ENCODE measurements at regions not wholly inside any gene's neighbourhood (a gene's known extent, or its start where the extent isn't known, plus 50 kb on each side); places are given as distances from the start of the nearest gene placed in this dataset.
"Not testable (repeated sequence)": the region's sequence is repeated elsewhere in the genome, so short reads cannot be mapped to it uniquely, and the experiment has no call there.

GRCh38 chr9:21624675-21625644 lies 142.8 kb upstream of the IFNE start:
- Histone ChIP-seq H3K9me3 (no peaks in the 10 kb centered on the region), H3K36me3 (ENCODE audit: low read depth, missing control alignments) (no peaks in the 10 kb centered on the region), H3K4me1 (no peaks in the 10 kb centered on the region), H3K27ac (no peak overlapping the region), H3K27me3 (no peaks in the 10 kb centered on the region), H3K4me3 (no peak overlapping the region)
- intact Hi-C loops (cut with DNase I; ENCODE audit: low total_unique reads) = no loop called here
- 71 to 76% methylated on average over 3 of the region's 3 CpGs for WGBS, 2 donors
- DNase-seq = no peak
- no peak for TF ChIP-seq CTCF (IDR thresholded peaks at IDR 0.05)
- TF ChIP-seq POLR2A (IDR thresholded peaks at IDR 0.05) = no peak

GRCh38 chr9:21626493-21626892 lies 144.4 kb upstream of the IFNE start:
- 84 to 93% methylated on average over 2 of the region's 2 CpGs for WGBS, 2 donors
- no peak for DNase-seq
- TF ChIP-seq CTCF (IDR thresholded peaks at IDR 0.05) = no peak
- no peak for TF ChIP-seq POLR2A (IDR thresholded peaks at IDR 0.05)
- H3K27me3 ChIP-seq = no peaks in the 10 kb centered on the region
- no peaks in the 10 kb centered on the region for H3K9me3 ChIP-seq
- intact Hi-C loops (cut with DNase I; ENCODE audit: low total_unique reads) = no loop called here
- H3K36me3 ChIP-seq (ENCODE audit: low read depth, missing control alignments) = no peaks in the 10 kb centered on the region
- H3K4me3 ChIP-seq = no peak overlapping the region
- H3K4me1 ChIP-seq = no peaks in the 10 kb centered on the region
- H3K27ac ChIP-seq = no peak overlapping the region

- WGBS, 2 donors = 90 to 91% methylated on average over 3 of the region's 3 CpGs
- H3K9me3 ChIP-seq; intact Hi-C loops (cut with DNase I; ENCODE audit: low total_unique reads); DNase-seq; H3K4me1 ChIP-seq; H3K27me3 ChIP-seq; H3K4me3 ChIP-seq; H3K27ac ChIP-seq; H3K36me3 ChIP-seq (ENCODE audit: low read depth, missing control alignments): not testable (repeated sequence)
These were observed 146.8 kb upstream of the IFNE start for GRCh38 chr9:21628954-21629353.

- DNase-seq = no peak
- WGBS, 2 donors = 92% methylated on average over 2 of the region's 2 CpGs
- H3K27me3 ChIP-seq = no peaks in the 10 kb centered on the region
- H3K36me3 ChIP-seq (ENCODE audit: low read depth, missing control alignments) = no peaks in the 10 kb centered on the region
- no peak overlapping the region for H3K4me3 ChIP-seq
- intact Hi-C loops (cut with DNase I; ENCODE audit: low total_unique reads) = no loop called here
- H3K4me1 ChIP-seq = no peaks in the 10 kb centered on the region
- no peaks in the 10 kb centered on the region for H3K9me3 ChIP-seq
- TF ChIP-seq CTCF (IDR thresholded peaks at IDR 0.05) (no peak), POLR2A (IDR thresholded peaks at IDR 0.05) (no peak)
- H3K27ac ChIP-seq = no peak overlapping the region
These were observed 152.8 kb upstream of the IFNE start for GRCh38 chr9:21634951-21635350.

GRCh38 chr9:21638104-21638503 lies 156.0 kb upstream of the IFNE start:
- no peak for TF ChIP-seq POLR2A (IDR thresholded peaks at IDR 0.05)
- TF ChIP-seq CTCF (IDR thresholded peaks at IDR 0.05) = no peak
- Histone ChIP-seq H3K27ac (no peak overlapping the region), H3K36me3 (ENCODE audit: low read depth, missing control alignments) (no peaks in the 10 kb centered on the region), H3K9me3 (no peaks in the 10 kb centered on the region), H3K4me1 (no peaks in the 10 kb centered on the region), H3K27me3 (no peaks in the 10 kb centered on the region), H3K4me3 (no peak overlapping the region)
- intact Hi-C loops (cut with DNase I; ENCODE audit: low total_unique reads) = no loop called here
- 70 to 75% methylated on average over 14 to 16 of the region's 16 CpGs for WGBS, 2 donors
- DNase-seq = no peak
